Testis (tissue), 2 donors: ENCODE measurements at regions not wholly inside any gene's neighbourhood (a gene's known extent, or its start where the extent isn't known, plus 50 kb on each side); places are given as distances from the start of the nearest gene placed in this dataset.

Experiments
- CTCF ChIP-seq, 3 experiments: fragments of 450-650 bp in 2 of 3; fragments of 200-600 bp in 1 of 3; sonication (generic) in 1 of 3; IDR thresholded peaks; one replicate each; pipeline ENCODE4 v1.5.1; 2016 to 2019; ENCODE audit warnings: antibody characterized with exemption in 3 of 3, mild to moderate bottlenecking in 2 of 3, moderate library complexity in 1 of 3
- POLR2A ChIP-seq: fragments of 450-650 bp; IDR thresholded peaks from one replicate; pipeline ENCODE4 v1.6.1; 2017; ENCODE audit warnings: antibody characterized with exemption, mild to moderate bottlenecking, moderate library complexity

DNA sequence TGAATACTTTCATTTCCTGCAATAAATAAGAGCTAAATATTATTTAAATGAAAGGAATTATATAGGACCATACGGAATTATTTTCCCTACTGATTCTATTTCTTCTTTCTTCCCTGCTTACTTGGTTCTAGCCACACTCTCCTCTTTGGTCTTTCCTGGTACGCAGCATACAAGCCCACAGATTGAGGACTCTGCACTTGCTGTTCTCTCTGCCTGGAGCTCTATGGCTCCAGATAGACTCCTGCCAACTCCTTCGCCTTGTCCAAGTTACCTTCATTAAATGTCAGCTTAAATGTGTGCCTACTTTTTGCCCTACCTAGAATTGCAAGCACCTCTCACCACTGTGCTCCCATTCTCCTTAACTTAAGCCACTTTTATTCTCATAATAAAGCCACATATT lies 203.4 kb downstream of the MDFIC start:
- TF ChIP-seq POLR2A, result no peak
- no peak for TF ChIP-seq CTCF (IDR thresholded peaks at IDR 0.05)
